Heart left ventricle (tissue), 16 donors: ENCODE measurements at regions not wholly inside any gene's neighbourhood (a gene's known extent, or its start where the extent isn't known, plus 50 kb on each side); places are given as distances from the start of the nearest gene placed in this dataset.

Source experiments
- ATAC-seq, 4 donors: fragments of 200-7000 bp; cut with Tn5 transposase; one replicate each; pipeline ENCODE4 v1.9.1; 2020 to 2022; ENCODE audit warnings: moderate library complexity in 4 of 4, mild to moderate bottlenecking in 3 of 4, moderate number of reproducible peaks in 1 of 4
- DNase-seq, 5 donors: peaks; one replicate each; pipeline ENCODE4 v3.0.0-alpha.2; 2020
- H3K27ac ChIP-seq, 12 donors: fragments of 200-600 bp; sonication (generic) in 4 of 12; one replicate each; pipeline versions ENCODE4 v1.5.0 to v1.8.0; 2016 to 2022; ENCODE audit warnings: mild to moderate bottlenecking in 2 of 12
- H3K27me3 ChIP-seq, 9 donors: fragments of 200-600 bp; sonication (generic) in 2 of 9; one replicate each; pipeline versions ENCODE4 v1.5.1 to v1.8.0; 2016 to 2022; ENCODE audit warnings: mild to moderate bottlenecking in 3 of 9
- H3K36me3 ChIP-seq, 9 donors: fragments of 200-600 bp; sonication (generic) in 2 of 9; one replicate each; pipeline versions ENCODE4 v1.5.0 to v1.8.0; 2018 to 2022; ENCODE audit warnings: mild to moderate bottlenecking in 2 of 9
- H3K4me1 ChIP-seq, 12 donors: fragments of 200-600 bp; sonication (generic) in 4 of 12; one replicate each; pipeline versions ENCODE4 v1.5.0 to v1.8.0; 2016 to 2022; ENCODE audit warnings: mild to moderate bottlenecking in 3 of 12
- H3K4me3 ChIP-seq, 12 donors: fragments of 200-600 bp; sonication (generic) in 4 of 12; one replicate each; pipeline versions ENCODE4 v1.5.0 to v1.8.0; 2017 to 2022; ENCODE audit warnings: mild to moderate bottlenecking in 9 of 12, moderate library complexity in 4 of 12
- H3K9me3 ChIP-seq, 12 donors: fragments of 200-600 bp; sonication (generic) in 4 of 12; one replicate each; pipeline versions ENCODE4 v1.5.0 to v1.8.0; 2016 to 2022; ENCODE audit warnings: mild to moderate bottlenecking in 1 of 12
- POLR2A ChIP-seq, 2 donors: fragments of 450-650 bp; IDR thresholded peaks; one replicate each; pipeline ENCODE4 v1.6.1; 2017; ENCODE audit warnings: antibody characterized with exemption in 2 of 2, mild to moderate bottlenecking in 2 of 2, moderate library complexity in 2 of 2
- WGBS, 4 donors: extraction: QIAGEN DNeasy Blood & Tissue Kit in 2 of 4; methylation state at CpG; one replicate each; pipeline versions ENCODE4 v1.1.5 to v1.1.7; 2013 to 2018; 5-methylcytosine and 5-hydroxymethylcytosine counted together
- intact Hi-C, 10 donors: fragments of 100-400 bp; cut with DNase I; formaldehyde crosslinking; loops; one replicate each; pipeline versions ENCODE4 v1.11.1 to v1.14.2; 2022
- TF ChIP-seq, protein P1 (sequence below), 12 donors: fragments of 200-600 bp; sonication (generic) in 4 of 12; IDR thresholded peaks; one replicate each; pipeline versions ENCODE4 v1.5.0 to v1.8.0; 2018 to 2022; ENCODE audit warnings: antibody characterized with exemption in 12 of 12, mild to moderate bottlenecking in 5 of 12
- donor health status: ischemic (EF 13 %, LVEDD 7.1; RV severe dilation, severe dysfunction).
- donor health status: healthy with polysubstance abuse.
- donor health status: DM: no; HTN: yes; CAD: no.
- donor health status: DM: no; HTN: no; CAD: no.
- donor health status: ischemic (EF 25% LVEDD 6.9; RV normal size, moderate dysfunction).
- donor health status: ischemic (EF 25% LVEDD 5.7; RV mildly dilated, moderate dysfunction).
- donor health status: healthy.
- donor health status: DM: yes; HTN: yes; CAD: no.
- donor health status: ischemic (EF 35%, LVEDD 5.7; RV mildly dilated, moderate dysfunction).
- donor health status: nonischemic (EF 11% LVEDD 7.7; RV severe dilation, severe dysfunction).
- donor health status: DM: yes; HTN: yes; CAD: no.
- donor health status: PGD.
- donor health status: ischemic (EF 29% LVEDD 5.4; RV normal size, mild dysfunction).
- donor health status: nonischemic (EF 23%, LVEDD 6.1; RV moderate dilation, normal function).

DNA sequence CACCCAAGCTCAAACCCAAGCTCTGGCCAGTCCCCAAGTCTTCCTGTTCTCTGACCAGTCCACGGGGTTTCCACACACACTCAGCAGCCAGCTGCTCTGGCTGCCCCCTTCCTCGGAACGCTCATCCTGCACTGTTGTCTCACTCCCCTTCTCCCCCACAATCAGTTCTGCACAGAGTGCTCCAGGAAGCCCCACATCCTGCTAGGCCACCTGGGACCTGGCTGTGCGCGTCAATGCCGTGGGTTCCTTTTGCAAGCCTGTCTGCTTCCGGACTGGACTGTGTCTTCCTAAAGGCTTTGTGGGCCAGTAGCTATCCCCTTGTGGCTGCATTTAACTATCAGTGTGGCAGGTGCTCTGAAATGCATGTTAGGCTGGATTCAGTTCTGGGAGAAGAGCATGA, 605.0 kb upstream of the RAB6C start:
- Histone ChIP-seq H3K4me3 (no peak overlapping the region), H3K36me3 (no peaks in the 10 kb centered on the region), H3K27ac (no peak overlapping the region), H3K4me1 (no peaks in the 10 kb centered on the region), H3K27me3 (no peaks in the 10 kb centered on the region), H3K9me3 (no peaks in the 10 kb centered on the region)
- intact Hi-C loops: no loop called here
- no peak for DNase-seq
- TF ChIP-seq, protein P1, sequence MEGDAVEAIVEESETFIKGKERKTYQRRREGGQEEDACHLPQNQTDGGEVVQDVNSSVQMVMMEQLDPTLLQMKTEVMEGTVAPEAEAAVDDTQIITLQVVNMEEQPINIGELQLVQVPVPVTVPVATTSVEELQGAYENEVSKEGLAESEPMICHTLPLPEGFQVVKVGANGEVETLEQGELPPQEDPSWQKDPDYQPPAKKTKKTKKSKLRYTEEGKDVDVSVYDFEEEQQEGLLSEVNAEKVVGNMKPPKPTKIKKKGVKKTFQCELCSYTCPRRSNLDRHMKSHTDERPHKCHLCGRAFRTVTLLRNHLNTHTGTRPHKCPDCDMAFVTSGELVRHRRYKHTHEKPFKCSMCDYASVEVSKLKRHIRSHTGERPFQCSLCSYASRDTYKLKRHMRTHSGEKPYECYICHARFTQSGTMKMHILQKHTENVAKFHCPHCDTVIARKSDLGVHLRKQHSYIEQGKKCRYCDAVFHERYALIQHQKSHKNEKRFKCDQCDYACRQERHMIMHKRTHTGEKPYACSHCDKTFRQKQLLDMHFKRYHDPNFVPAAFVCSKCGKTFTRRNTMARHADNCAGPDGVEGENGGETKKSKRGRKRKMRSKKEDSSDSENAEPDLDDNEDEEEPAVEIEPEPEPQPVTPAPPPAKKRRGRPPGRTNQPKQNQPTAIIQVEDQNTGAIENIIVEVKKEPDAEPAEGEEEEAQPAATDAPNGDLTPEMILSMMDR (IDR thresholded peaks at IDR 0.05): no peak
- TF ChIP-seq POLR2A (IDR thresholded peaks at IDR 0.05): no peak
- no peak for ATAC-seq
- WGBS, 4 donors: 38 to 63% (median 58%) methylated on average over 7 of the region's 7 CpGs

GRCh38 chr2:129375632-129376425, 603.6 kb upstream of the RAB6C start:
- H3K27ac ChIP-seq: no peak overlapping the region
- H3K27me3 ChIP-seq: no peaks in the 10 kb centered on the region
- ATAC-seq (no peak), DNase-seq (no peak)
- H3K4me1 ChIP-seq: no peaks in the 10 kb centered on the region
- intact Hi-C loops: no loop called here
- H3K9me3 ChIP-seq: no peaks in the 10 kb centered on the region
- H3K4me3 ChIP-seq: no peak overlapping the region
- WGBS, 4 donors: 82 to 87% (median 86%) methylated on average over 13 of the region's 13 CpGs
- TF ChIP-seq, protein P1 (IDR thresholded peaks at IDR 0.05): no peak
- no peak for TF ChIP-seq POLR2A (IDR thresholded peaks at IDR 0.05)
- no peaks in the 10 kb centered on the region for H3K36me3 ChIP-seq

- intact Hi-C loops: no loop called here
- Histone ChIP-seq H3K27ac (no peak overlapping the region), H3K4me3 (no peak overlapping the region), H3K36me3 (no peaks in the 10 kb centered on the region), H3K4me1 (no peaks in the 10 kb centered on the region), H3K9me3 (peaks cover 0 to 5% (median 0%) of the 10 kb centered on the region in 12 donors), H3K27me3 (no peaks in the 10 kb centered on the region)
- DNase-seq (no peak), ATAC-seq (no peak)
- 78 to 87% (median 82%) methylated on average over 14 to 16 of the region's 16 CpGs for WGBS, 4 donors
- TF ChIP-seq POLR2A (IDR thresholded peaks at IDR 0.05): no peak
- TF ChIP-seq, protein P1 (IDR thresholded peaks at IDR 0.05): no peak
Measured at GRCh38 chr2:129376426-129377077, 602.9 kb upstream of the RAB6C start.

DNA sequence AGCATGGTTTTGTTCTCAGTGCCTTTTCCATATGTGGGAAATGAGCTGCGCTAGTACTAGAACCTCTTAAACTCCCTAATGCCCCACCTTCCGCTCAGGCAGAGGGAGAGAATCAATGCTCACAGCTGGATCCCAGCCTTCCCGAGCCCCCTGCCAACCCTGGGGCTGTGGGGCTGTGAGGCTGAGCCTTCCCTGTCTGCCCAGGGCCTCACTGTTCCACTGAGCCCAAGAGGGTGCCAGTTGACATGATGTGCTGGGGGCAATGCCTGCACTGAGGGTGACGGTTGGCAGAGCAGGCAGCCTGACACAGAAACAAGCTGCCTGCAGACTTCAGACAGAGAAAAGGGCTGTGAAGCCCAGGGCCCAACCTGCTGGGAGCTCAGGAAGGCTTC, 602.4 kb upstream of the RAB6C start:
- Histone ChIP-seq H3K4me3 (no peak overlapping the region), H3K36me3 (no peaks in the 10 kb centered on the region), H3K9me3 (peaks cover 0 to 10% (median 0%) of the 10 kb centered on the region in 12 donors), H3K27me3 (no peaks in the 10 kb centered on the region), H3K27ac (no peak overlapping the region), H3K4me1 (no peaks in the 10 kb centered on the region)
- ATAC-seq (no peak), DNase-seq (no peak)
- WGBS, 4 donors: 77 to 80% (median 78%) methylated on average over 4 of the region's 4 CpGs
- TF ChIP-seq POLR2A (IDR thresholded peaks at IDR 0.05): no peak
- TF ChIP-seq, protein P1 (IDR thresholded peaks at IDR 0.05): no peak
- intact Hi-C loops: no loop called here
